Nucleus accumbens (tissue), 56 donors: ENCODE measurements at regions not wholly inside any gene's neighbourhood (a gene's known extent, or its start where the extent isn't known, plus 50 kb on each side); places are given as distances from the start of the nearest gene placed in this dataset.
"Not testable (repeated sequence)": the region's sequence is repeated elsewhere in the genome, so short reads cannot be mapped to it uniquely, and the experiment has no call there.

Source experiments
- DNase-seq, 56 donors: peaks; one replicate each; lab custom pipeline; 2025; lab: John Stamatoyannopoulos, UW

DNA sequence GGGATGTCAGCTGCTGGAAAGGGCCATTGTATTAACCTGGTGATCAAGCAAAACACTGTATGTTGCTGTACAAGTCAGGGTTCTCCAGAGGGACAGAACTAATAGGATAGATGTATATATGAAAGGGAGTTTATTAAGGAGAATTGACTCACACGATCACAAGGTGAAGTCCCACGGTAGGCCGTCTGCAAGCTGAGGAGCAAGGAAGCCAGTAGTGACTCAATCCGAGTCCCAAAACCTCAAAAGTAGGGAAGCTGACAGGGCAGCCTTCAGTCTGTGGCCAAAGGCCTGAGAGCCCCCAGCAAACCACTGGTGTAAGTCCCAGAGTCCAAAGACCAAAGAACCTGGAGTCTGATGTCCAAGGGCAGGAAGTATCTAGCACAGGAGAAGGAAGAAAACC, 116.0 kb upstream of the DAP start:
- not testable (repeated sequence) for DNase-seq

DNA sequence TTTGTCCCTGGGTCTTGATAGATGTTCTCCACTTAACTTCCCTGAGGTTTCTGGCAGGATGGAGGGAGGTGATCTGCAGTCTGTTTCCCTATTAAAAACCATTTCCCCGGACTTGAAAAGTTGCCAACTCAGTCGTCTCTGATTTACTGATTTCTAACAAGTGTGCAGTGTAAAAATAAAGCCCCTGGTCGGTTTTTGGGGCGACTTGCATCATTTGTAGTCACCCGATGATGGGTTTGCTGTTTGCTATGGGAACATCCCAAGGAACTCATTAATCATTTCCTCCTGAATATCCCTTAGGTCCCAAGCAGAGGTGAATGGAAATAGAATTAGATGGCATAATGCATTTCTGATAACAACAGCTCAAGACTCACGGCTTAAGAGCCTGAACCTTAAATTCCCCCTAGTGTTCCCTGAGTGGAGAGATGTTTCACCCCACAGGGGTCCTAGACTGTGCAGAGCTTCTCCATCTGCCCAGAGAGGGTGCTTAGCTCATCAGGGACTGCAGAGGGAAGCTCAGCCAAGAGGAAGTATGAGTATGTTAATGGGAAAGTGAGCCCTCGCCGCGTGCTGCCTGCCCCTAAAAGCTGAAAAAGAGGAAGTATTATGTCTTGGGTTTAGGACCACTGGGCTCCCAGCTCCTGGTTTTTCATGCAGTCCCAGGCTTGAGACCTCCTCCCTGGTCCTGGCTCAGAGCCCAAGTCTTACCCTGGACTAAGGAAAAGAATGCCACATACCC, 115.1 kb upstream of the DAP start:
- peak in 1 of 56 donors; percentile 5 for DNase-seq

- no peak for DNase-seq
These were observed 114.3 kb upstream of the DAP start for GRCh38 chr5:10875201-10875768.

GRCh38 chr5:10874541-10874940, 113.5 kb upstream of the DAP start:
- no peak for DNase-seq

GRCh38 chr5:10870791-10871190, 109.8 kb upstream of the DAP start:
- no peak for DNase-seq

DNA sequence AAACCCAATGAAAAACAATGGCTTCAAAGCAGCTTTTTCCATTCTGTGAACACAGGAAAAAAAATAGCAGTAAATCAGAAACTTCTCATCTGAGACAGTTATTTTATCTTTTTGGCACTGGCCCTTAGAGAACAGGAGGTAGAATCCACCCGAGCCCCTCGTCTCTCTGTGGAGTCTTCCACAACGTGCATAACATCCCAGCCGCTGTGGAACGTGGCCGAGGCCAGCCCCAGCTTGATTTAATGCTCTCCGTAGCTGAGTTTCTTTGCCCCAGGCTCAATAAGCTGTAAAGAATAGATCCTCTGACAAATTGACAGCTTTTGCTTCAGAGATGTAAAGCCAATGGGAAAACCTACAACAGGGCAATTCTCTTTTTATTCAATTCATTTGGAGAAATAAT, 107.9 kb upstream of the DAP start:
- no peak for DNase-seq

- DNase-seq, result no peak
These were observed 106.6 kb upstream of the DAP start for GRCh38 chr5:10867389-10868303.

DNA sequence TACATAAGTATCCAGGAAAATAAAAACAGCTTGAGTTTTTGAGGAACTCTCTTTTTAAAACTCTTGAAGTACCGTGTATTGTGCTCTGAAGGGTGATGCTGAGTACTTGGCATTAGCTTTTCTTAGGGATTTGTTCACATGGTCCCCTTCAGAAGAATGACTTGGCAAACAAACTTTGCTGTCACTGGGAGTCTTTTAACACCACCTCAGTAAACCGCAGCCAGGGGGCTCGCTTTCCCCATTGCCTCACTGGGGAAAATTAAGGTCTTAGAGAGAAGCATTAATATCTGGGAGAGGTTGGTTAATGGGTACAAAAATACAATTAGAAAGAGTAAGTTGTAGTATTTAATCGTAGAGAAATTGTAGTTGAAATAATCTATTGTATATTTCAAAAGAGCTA, 105.9 kb upstream of the DAP start:
- peak in 2 of 56 donors; percentile 8 to 32 for DNase-seq

- peak in 29 of 56 donors; percentile 4 to 49 (median 19) for DNase-seq
These were observed 102.8 kb upstream of the DAP start for GRCh38 chr5:10863763-10864383.

GRCh38 chr5:10862085-10862484, 101.1 kb upstream of the DAP start:
- DNase-seq, result no peak

DNA sequence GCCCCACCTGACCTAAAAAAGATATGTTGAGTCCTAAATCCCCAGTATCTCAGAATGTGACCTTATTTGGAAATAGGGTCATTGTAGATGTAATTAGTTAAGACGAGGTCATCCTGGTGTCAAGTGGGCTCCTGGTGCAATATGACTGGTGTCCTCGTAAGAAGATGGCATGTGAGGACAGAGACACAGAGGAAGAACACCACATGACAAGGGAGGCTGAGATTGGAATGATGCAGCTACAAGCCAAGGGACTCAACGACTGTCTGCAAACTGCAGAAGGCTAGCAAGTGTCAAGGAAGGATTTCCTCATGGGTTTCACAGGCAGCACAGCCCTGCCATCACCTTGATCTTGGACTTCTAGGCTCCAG, 100.4 kb upstream of the DAP start:
- DNase-seq, result no peak

DNA sequence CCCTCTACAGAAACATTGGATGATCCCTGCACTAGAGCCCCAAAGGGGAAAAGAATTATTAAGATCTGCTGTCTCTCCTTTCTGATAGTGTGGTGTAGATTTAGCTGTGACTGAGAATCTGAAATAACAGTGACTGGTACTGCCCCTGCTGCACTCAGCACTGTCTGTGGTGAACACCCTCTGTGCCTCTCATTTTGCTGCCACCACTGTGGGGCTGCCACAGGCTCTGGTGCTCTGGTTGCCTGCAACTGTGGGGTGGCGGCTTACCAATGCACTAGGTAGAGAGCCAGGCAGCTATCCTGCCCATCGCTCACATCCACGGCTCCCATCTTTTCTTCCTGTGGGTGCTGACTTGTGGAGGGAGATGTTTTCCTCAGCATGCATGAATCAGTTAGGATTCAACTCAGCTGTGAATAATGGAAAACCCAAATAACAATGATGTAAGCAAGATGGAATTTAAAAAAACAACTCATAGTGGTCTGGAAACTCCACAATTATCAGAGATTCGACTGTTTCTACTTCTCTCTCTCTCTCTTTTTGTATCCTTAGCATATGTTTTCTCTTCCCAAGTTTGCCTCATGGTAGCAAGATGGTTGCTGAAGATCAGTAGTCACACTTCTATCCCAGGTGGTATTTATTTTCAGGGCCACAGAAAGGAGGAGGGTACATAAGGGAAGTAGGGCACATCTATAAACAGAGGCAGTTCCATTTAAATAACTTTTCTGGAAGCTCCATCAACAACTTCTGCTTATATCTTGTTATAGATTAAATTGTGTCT, 99.8 kb upstream of the DAP start:
- DNase-seq, result no peak

- no peak for DNase-seq
These were observed 99.1 kb upstream of the DAP start for GRCh38 chr5:10860196-10860543.

DNA sequence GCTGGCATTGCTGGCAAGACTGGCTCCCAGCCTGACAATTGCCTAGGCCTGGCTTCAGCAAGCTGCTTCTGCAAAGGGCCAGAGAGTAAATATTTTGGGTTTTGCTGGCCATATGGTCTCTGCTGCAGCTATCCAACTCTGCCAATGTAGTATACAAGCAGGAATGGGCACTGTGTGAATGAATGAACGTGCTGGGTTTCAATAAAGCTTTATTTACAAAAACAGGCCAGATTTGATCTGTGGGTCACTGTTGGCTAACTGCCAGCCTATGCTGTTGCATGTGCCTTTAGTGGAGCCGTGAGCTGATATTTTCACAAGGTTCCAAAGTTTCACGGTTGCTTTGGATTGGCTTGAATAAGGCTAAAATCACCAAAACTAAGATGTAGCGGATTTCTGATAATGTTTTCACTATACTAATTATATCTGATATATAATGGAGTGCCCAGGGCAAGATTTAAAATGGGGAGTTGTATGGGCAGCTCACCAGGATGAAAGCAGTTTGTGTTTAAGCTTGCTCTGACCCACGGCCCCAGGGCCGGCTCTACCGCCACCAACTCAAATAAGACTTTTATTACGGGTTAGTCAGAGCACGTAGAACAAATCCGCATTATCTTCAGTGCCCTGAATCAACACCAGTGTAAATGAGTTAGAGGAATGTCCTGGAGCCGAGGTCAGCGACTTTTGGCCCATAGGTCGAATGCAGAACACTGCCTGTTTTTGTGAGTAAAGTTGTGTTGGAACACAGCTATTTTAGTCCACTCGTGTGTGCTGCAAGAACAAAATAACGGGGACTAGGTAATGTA, 98.6 kb upstream of the DAP start:
- DNase-seq, result no peak

- no peak for DNase-seq
These were observed 97.9 kb upstream of the DAP start for GRCh38 chr5:10858945-10859344.

DNA sequence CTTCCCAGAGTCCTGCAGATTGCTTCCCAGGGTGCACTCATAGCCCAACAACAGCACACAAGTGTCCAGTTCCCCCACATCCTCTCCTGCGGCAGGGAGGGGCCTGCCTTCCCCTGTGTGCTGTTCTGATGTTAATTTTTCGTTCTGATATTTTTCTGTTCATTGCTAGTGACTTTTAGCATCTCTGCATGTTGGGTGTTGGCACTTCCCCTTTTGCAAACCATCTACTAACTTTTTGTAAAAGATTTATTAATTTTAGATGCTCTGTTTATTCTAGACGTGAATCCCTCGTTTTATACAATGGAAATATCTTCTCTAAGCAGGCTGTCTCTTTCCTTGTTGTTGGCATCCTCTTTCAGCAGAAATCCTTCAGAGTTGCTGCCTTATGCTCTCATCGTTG, 97.3 kb upstream of the DAP start:
- DNase-seq, result no peak

GRCh38 chr5:10857338-10857733, 96.3 kb upstream of the DAP start:
- peak in 3 of 56 donors; percentile 3 to 31 (median 25) for DNase-seq

- DNase-seq, result peak in 48 of 56 donors; percentile 6 to 80 (median 44)
These were observed 95.8 kb upstream of the DAP start for GRCh38 chr5:10856683-10857337.

DNA sequence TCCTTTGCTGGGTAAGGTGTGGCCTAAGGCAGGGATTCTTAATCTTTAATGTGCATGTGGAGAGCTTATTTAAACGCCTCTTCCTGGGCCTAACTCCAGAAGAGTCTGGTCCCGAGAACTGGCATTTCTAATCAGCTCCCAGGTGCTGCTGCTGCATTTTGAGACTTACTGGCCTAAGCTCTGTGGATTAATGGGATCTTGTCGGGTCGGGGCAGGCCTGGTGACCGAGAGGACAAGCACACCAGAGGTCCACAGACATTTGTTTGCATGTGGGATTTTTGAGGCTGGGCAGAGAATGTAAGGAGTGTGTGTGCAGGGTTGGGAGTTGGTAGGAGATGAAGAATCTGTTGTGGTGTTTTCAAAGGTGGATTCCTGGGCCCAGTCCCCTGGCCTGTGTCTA, 95.0 kb upstream of the DAP start:
- DNase-seq, result no peak
